ENCODE measurements at regions not wholly inside any gene's neighbourhood (a gene's known extent, or its start where the extent isn't known, plus 50 kb on each side); places are given as distances from the start of the nearest gene placed in this dataset.
A peak's percentile ranks its signal among the peaks of the same experiment; 100 is the strongest.

GRCh38 chr11:11107076-11107723, 245.8 kb downstream of the CSNK2A3 start:
- Histone ChIP-seq H3F3A (ENCODE audit: low read depth) (no peaks in the 10 kb centered on the region), H3K36me3 (no peaks in the 10 kb centered on the region), H3K9me3 (ENCODE audit: low read depth) (no peaks in the 10 kb centered on the region), H3K9ac (no peak overlapping the region), H3K27ac (no peak overlapping the region), H3K4me1 (no peaks in the 10 kb centered on the region), H3K27me3 (no peaks in the 10 kb centered on the region), H2AFZ (replicated peaks) (no peak overlapping the region), H3K79me2 (ENCODE audit: low read depth) (no peaks in the 10 kb centered on the region), H3K4me2 (no peak overlapping the region), H4K20me1 (ENCODE audit: low read depth) (no peaks in the 10 kb centered on the region), H3K4me3 (no peak overlapping the region)
- no peaks in the 10 kb centered on the region for H3K27me3 Mint-ChIP-seq (ENCODE audit: insufficient read depth, low read depth)
- peaks cover 23% of the 10 kb centered on the region for H3K4me1 Mint-ChIP-seq
- no peak overlapping the region for H3K4me3 Mint-ChIP-seq
- DNase-seq (ENCODE audit: low spot score) = no peak
- H3K36me3 Mint-ChIP-seq = no peaks in the 10 kb centered on the region
- no peak overlapping the region for H3K27ac Mint-ChIP-seq
- no peaks in the 10 kb centered on the region for H3K9me3 Mint-ChIP-seq
- TF ChIP-seq EZH2phosphoT487 (IDR thresholded peaks at IDR 0.05) (no peak), CTCF (IDR thresholded peaks at IDR 0.05) (no peak), EZH2 (IDR thresholded peaks at IDR 0.05) (no peak)

- Histone ChIP-seq H3F3A (ENCODE audit: low read depth) (no peaks in the 10 kb centered on the region), H3K79me2 (ENCODE audit: low read depth) (no peaks in the 10 kb centered on the region), H3K9me3 (ENCODE audit: low read depth) (no peaks in the 10 kb centered on the region), H3K4me1 (no peaks in the 10 kb centered on the region), H3K4me3 (no peak overlapping the region), H3K27me3 (no peaks in the 10 kb centered on the region), H4K20me1 (ENCODE audit: low read depth) (no peaks in the 10 kb centered on the region), H3K27ac (no peak overlapping the region), H2AFZ (replicated peaks) (no peak overlapping the region), H3K4me2 (no peak overlapping the region), H3K36me3 (no peaks in the 10 kb centered on the region), H3K9ac (no peak overlapping the region)
- Mint-ChIP-seq H3K27me3 (ENCODE audit: insufficient read depth, low read depth) (no peaks in the 10 kb centered on the region), H3K36me3 (no peaks in the 10 kb centered on the region), H3K4me1 (peaks cover 23% of the 10 kb centered on the region), H3K27ac (no peak overlapping the region), H3K9me3 (no peaks in the 10 kb centered on the region), H3K4me3 (no peak overlapping the region)
- peak; percentile 7 for DNase-seq (ENCODE audit: low spot score)
- TF ChIP-seq EZH2phosphoT487 (IDR thresholded peaks at IDR 0.05) (no peak), CTCF (IDR thresholded peaks at IDR 0.05) (no peak), EZH2 (IDR thresholded peaks at IDR 0.05) (no peak)
These were observed 247.5 kb upstream of the ZBED5 start for GRCh38 chr11:11105361-11105760.

- Histone ChIP-seq H3K27me3 (no peaks in the 10 kb centered on the region), H3K79me2 (ENCODE audit: low read depth) (no peaks in the 10 kb centered on the region), H4K20me1 (ENCODE audit: low read depth) (no peaks in the 10 kb centered on the region), H3K27ac (no peak overlapping the region), H3K36me3 (no peaks in the 10 kb centered on the region), H3F3A (ENCODE audit: low read depth) (no peaks in the 10 kb centered on the region), H3K4me2 (no peak overlapping the region), H3K9ac (no peak overlapping the region), H3K9me3 (ENCODE audit: low read depth) (no peaks in the 10 kb centered on the region), H3K4me1 (no peaks in the 10 kb centered on the region), H2AFZ (replicated peaks) (no peak overlapping the region), H3K4me3 (no peak overlapping the region)
- H3K27ac Mint-ChIP-seq = no peak overlapping the region
- peaks cover 15% of the 10 kb centered on the region for H3K9me3 Mint-ChIP-seq
- H3K4me1 Mint-ChIP-seq = peaks cover 2% of the 10 kb centered on the region
- TF ChIP-seq EZH2phosphoT487 (IDR thresholded peaks at IDR 0.05) (no peak), EZH2 (IDR thresholded peaks at IDR 0.05) (no peak), CTCF (IDR thresholded peaks at IDR 0.05) (no peak)
- H3K4me3 Mint-ChIP-seq = no peak overlapping the region
- no peaks in the 10 kb centered on the region for H3K27me3 Mint-ChIP-seq (ENCODE audit: insufficient read depth, low read depth)
- DNase-seq (ENCODE audit: low spot score) = no peak
- H3K36me3 Mint-ChIP-seq = no peaks in the 10 kb centered on the region
These were observed 238.2 kb upstream of the ZBED5 start for GRCh38 chr11:11095831-11096723.
